Ishikawa (cell line): ENCODE measurements at regions not wholly inside any gene's neighbourhood (a gene's known extent, or its start where the extent isn't known, plus 50 kb on each side); places are given as distances from the start of the nearest gene placed in this dataset.

Experiments
- CEBPB ChIP-seq: IDR thresholded peaks from 2 replicates; pipeline ENCODE4 v1.6.1; 2012
- CREB1 ChIP-seq: IDR thresholded peaks from 2 replicates; pipeline ENCODE4 v1.6.1; 2012; ENCODE audit warnings: low read depth
- EGR1 ChIP-seq: IDR thresholded peaks from 2 replicates; pipeline ENCODE4 v1.6.1; 2012
- EP300 ChIP-seq: IDR thresholded peaks from 2 replicates; pipeline ENCODE4 v1.6.1; 2012; ENCODE audit warnings: borderline replicate concordance
- FOXM1 ChIP-seq: IDR thresholded peaks from 2 replicates; pipeline ENCODE4 v1.6.1; 2012; ENCODE audit warnings: low read depth, borderline replicate concordance
- MAX ChIP-seq: IDR thresholded peaks from 2 replicates; pipeline ENCODE4 v1.6.1; 2012
- NFIC ChIP-seq: IDR thresholded peaks from 2 replicates; pipeline ENCODE4 v1.6.1; 2012
- RAD21 ChIP-seq: IDR thresholded peaks from 2 replicates; pipeline ENCODE4 v1.6.1; 2012; ENCODE audit warnings: low read depth
- REST ChIP-seq: IDR thresholded peaks from 2 replicates; pipeline ENCODE4 v1.6.1; 2012; ENCODE audit warnings: low read depth, mild to moderate bottlenecking
- TAF1 ChIP-seq: IDR thresholded peaks from 2 replicates; pipeline ENCODE4 v1.6.1; 2012; ENCODE audit warnings: low read depth, mild to moderate bottlenecking
- TCF12 ChIP-seq: IDR thresholded peaks from 2 replicates; pipeline ENCODE4 v1.6.1; 2012; ENCODE audit warnings: low read depth
- TEAD4 ChIP-seq: IDR thresholded peaks from 2 replicates; pipeline ENCODE4 v1.6.1; 2012
- USF1 ChIP-seq: IDR thresholded peaks from 2 replicates; pipeline ENCODE4 v1.6.1; 2012
- YY1 ChIP-seq: IDR thresholded peaks from 2 replicates; pipeline ENCODE4 v1.6.1; 2012; ENCODE audit warnings: low read depth
- ZBTB7A ChIP-seq: IDR thresholded peaks from 2 replicates; pipeline ENCODE4 v1.6.1; 2012; ENCODE audit warnings: low read depth

- TF ChIP-seq USF1 (no peak), EP300 (no peak), CEBPB (no peak), EGR1 (no peak), ZBTB7A (no peak), TAF1 (no peak), CREB1 (no peak), NFIC (no peak), TCF12 (no peak), FOXM1 (no peak), YY1 (no peak), TEAD4 (no peak), MAX (no peak), RAD21 (no peak), REST (no peak)
Measured at GRCh38 chr13:47112903-47113299, 216.0 kb upstream of the HTR2A start.

GRCh38 chr13:47112205-47112902, 215.5 kb upstream of the HTR2A start:
- TF ChIP-seq USF1 = no peak
- TF ChIP-seq FOXM1 = no peak
- TF ChIP-seq EP300 = no peak
- TF ChIP-seq MAX = no peak
- TF ChIP-seq TCF12 = no peak
- no peak for TF ChIP-seq CREB1
- TF ChIP-seq REST = no peak
- no peak for TF ChIP-seq YY1

GRCh38 chr13:47111499-47111898, 214.6 kb upstream of the HTR2A start:
- TF ChIP-seq TCF12 = no peak

GRCh38 chr13:47110833-47111240, 214.0 kb upstream of the HTR2A start:
- TF ChIP-seq TEAD4 (no peak), CREB1 (no peak), TAF1 (no peak), NFIC (no peak), USF1 (no peak), RAD21 (no peak), TCF12 (no peak), REST (no peak), EGR1 (no peak), YY1 (no peak), EP300 (no peak), CEBPB (no peak), FOXM1 (no peak), MAX (no peak), ZBTB7A (no peak)
